ENCODE measurements at regions not wholly inside any gene's neighbourhood (a gene's known extent, or its start where the extent isn't known, plus 50 kb on each side); places are given as distances from the start of the nearest gene placed in this dataset.

DNA sequence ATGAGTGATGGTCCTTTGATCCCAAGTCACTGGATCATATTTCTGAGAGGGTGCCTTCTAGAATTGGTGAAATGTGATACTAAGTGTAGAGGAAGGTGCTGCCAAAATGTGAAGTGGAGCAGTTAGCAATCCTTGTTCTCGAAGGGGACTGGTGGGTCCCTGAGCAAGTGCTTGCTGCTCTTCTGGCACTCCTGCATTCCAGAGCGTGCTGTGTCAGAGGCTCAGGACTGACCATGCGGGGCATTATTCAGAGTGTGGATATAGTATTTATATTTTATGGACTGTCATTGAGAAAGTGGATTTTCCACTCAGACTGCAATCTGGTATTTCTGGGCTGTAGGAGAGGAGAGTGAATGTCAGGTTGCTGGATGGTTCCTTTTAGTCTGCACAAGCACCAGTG, 152.6 kb upstream of the KL start:
- no peak for DNase-seq

DNA sequence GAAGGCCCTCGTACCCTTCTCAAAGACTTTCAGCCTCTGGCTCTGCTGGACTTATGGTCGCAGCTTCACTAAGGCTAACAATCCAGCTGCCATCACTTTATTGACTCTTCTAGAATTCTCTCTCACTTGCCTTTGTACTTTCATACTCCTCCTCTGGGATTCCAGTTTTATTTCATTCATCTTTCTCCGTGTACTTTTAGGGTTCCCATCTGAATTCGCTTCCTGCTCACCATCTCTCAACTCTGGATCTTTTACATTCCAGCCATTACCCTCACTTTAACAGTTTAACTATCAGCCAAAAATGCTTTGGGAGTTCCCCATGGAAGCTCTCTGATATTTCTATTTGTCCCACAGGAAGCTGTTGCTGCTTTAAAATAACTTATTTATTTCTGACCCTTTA, 149.3 kb upstream of the KL start:
- DNase-seq, result no peak

- DNase-seq, result no peak
Observed at GRCh38 chr13:32877491-32877890, 138.7 kb upstream of the KL start.

GRCh38 chr13:32878163-32878562, 138.1 kb upstream of the KL start:
- no peak for DNase-seq

- DNase-seq, result no peak
Observed at GRCh38 chr13:32880636-32881035, 135.6 kb upstream of the KL start.

- no peak for DNase-seq
Observed at GRCh38 chr13:32881074-32881776, 135.0 kb upstream of the KL start.

DNA sequence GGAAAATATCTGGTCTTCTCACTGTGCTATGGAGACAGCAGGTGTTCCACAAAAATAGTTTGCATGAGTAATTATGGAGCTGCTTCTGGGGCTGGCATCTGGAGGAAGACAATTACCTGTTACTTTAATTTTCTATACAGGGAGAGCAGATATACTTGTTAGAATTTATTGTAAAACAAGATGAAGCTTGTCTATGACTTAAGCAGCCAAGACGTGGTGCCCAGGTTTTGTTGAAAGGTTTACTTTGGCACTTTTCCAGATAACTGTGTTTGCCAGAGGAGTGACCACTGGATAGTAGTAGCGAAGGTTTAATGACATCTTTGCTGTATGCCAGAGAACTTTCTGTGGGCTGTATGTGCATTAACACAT, 134.5 kb upstream of the KL start:
- DNase-seq, result no peak

- DNase-seq, result no peak
Observed at GRCh38 chr13:32882691-32883090, 133.5 kb upstream of the KL start.

DNA sequence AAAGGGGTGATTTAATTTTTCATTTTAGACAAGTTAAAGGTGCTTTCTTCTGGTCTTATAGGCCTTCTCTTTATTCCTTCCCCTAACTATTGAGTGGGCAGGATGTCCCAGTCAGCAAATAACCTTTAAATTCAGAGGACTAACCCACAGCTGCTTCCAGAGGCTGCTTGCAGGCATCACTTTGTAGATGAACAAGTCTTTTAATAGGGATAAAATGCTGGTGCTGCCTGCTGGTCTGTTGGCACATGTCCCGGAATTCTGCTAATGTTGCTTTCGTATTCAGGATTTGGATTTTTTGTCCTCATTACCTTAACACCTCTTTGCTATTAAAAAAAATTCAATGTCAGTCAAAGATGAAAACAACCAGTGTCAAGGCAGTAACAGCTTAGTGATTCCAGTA, 132.7 kb upstream of the KL start:
- no peak for DNase-seq

- DNase-seq, result peak; percentile 11
Observed at GRCh38 chr13:32887617-32888016, 128.6 kb upstream of the KL start.

DNA sequence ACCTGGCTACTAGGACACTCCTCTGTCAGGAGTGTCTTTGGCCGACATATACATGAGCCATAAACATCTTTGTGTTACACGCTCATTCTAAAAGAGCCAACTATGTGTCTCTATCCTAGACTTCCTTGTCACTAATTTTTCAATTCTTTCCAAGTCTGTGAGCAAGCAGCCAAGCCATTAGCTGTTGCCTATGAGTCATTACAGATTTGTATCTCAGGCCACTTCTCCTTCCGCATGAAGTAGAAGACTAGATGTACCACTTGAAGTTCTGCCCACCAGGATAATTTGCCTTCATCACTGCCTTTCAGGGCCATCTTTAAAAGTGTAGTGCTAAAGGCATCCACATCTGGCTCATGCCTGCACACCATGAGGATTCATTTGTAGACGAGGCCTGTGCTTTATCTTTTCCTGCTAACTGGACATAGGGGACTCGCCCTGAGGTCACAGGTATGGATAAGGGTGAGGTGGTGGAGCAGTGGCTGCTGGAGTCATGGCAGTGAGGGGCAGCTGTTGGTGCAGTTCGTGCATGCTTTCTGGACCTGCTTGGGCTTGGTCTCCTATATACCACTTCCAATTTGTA, 126.1 kb upstream of the KL start:
- DNase-seq, result no peak

- no peak for DNase-seq
Observed at GRCh38 chr13:32893176-32893575, 123.0 kb upstream of the KL start.

- no peak for DNase-seq
Observed at GRCh38 chr13:32894589-32895001, 121.6 kb upstream of the KL start.

DNA sequence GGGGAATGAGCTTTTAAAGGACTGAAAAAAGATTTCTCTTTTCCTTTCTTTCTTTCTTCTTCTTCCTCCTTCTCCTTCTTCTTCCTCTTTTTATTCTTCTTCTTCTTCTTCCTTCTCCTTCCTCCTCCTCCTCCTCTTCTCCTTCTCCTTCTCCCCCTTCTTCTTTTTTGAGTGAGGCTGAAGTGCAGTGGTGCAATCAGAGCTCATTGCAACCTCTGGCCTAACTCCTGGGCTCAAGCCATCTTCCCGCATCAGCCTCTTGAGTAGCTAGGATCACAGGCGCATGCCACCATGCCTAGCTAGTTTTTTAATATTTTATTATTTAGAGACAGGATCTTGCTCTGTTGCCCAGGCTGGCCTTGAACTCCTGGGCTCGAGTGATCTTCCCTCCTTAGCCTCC, 120.9 kb upstream of the KL start:
- DNase-seq, result no peak

GRCh38 chr13:32897296-32897695, 118.9 kb upstream of the KL start:
- DNase-seq, result no peak

GRCh38 chr13:32902029-32902780, 114.0 kb upstream of the KL start:
- DNase-seq, result no peak

DNA sequence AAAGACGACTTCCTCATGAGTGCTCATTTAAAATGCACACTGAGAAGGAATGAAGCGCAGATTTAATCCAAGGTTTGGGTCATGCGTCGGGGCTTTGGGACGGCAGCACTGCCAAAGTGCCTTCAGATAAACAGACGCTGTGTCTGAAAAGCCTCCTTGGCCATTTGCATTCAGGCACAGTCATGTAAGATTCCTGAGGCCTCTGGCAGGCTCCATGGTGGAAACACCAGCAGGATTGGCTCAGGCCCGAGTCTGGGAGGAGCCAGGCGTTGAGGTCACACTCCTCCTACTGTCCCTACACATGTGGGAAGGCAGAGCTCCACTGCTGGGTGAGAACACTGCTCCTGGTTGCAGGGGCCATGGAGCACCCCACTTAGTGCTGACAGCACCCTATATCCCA, 113.3 kb upstream of the KL start:
- no peak for DNase-seq

DNA sequence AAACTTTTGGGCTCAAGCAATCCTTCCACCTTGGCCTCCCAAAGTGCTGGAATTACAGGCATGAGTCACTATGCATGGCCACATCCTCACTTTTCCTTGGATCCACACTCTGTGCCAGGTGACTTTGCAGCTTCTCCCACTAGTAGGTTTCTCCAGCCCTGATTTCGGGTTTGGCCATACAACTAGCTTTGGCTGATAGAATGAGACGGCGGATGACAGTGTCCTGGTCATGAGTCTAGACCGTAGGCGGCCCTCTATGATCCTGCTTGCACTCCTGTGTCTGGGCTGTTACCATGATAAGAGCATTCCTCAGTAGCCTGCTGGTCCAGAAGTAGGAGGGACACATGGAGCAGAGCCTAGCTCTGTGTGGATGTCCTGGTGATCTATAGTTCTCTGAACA, 112.5 kb upstream of the KL start:
- DNase-seq, result no peak

- DNase-seq, result no peak
Observed at GRCh38 chr13:32904266-32904665, 112.0 kb upstream of the KL start.

- DNase-seq, result no peak
Observed at GRCh38 chr13:32905063-32905863, 111.0 kb upstream of the KL start.

DNA sequence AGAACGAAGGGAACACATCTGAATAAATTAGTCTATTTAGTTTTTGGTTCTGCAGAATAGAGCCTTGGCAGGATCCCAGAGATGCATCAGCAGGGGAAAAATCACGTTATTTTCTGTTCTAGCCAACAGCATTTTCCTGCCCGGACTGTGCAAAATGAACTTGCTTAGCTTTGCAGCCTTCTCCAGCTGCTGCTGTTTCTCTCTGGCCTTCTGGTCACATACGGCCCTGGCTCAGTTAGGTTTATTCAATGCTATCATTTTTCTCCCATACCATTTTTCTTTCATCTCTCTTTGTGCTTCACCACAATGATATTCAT, 110.4 kb upstream of the KL start:
- DNase-seq, result no peak

DNA sequence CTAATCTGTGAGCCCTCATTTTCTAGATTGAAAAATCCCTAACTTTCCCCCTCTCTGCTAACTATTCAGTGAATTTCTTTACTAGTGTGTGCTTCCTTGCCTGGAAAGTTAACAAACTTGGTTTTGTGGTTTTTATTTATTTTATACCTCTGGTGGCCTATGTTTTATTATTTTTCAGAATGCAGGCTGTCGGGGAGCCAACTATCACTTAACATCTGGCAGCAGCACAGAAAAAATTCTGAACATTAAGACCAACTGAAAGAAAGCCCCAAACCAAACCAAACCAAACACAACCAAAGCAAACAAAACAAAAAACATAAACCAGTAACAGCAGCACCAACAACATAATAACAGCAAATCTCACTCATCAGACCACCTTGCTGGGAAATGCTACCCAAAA, 109.0 kb upstream of the KL start:
- DNase-seq, result no peak

DNA sequence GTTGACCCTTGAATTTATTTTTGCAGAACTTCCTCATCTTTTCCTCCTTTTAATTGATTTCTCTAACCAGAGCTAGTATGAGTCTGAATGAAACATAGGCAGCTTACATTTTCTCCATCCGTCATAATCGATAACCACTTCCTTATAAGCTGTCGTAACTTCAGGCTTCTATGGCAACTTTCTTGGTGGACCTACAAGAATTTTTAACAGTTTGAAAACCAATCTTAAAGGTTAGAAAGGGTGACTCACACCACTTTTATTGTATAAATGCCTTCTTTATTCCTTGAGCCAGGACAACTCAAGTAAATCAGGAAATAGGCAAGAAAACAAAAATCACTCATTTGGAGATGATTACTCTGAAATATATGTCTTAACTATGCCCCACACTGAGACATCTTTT, 105.7 kb upstream of the KL start:
- DNase-seq, result no peak

- DNase-seq, result peak; percentile 14
Observed at GRCh38 chr13:32911506-32911905, 104.7 kb upstream of the KL start.
